GM12892 (cell line): ENCODE measurements at regions not wholly inside any gene's neighbourhood (a gene's known extent, or its start where the extent isn't known, plus 50 kb on each side); places are given as distances from the start of the nearest gene placed in this dataset.
"Not testable (repeated sequence)": the region's sequence is repeated elsewhere in the genome, so short reads cannot be mapped to it uniquely, and the experiment has no call there.

Source experiments
- DNase-seq: peaks from one replicate; pipeline ENCODE4 v3.0.0; 2011; ENCODE audit not compliant: insufficient read length
- FAIRE-seq: peaks from 2 replicates; lab custom pipeline; 2011; peaks lifted over from hg19 to GRCh38; lab: Jason Lieb, UNC
- POLR2A ChIP-seq: IDR thresholded peaks from 2 replicates; pipeline ENCODE4 v1.6.1; 2011; ENCODE audit warnings: low read depth, low read length, control low read depth
- POLR2AphosphoS5 ChIP-seq: IDR thresholded peaks from 2 replicates; pipeline ENCODE4 v1.6.1; 2011; ENCODE audit warnings: low read depth, low read length, control low read depth
- TAF1 ChIP-seq: IDR thresholded peaks from 2 replicates; pipeline ENCODE4 v1.6.1; 2011; ENCODE audit warnings: low read depth, mild to moderate bottlenecking, control low read depth, low read length, borderline replicate concordance

DNA sequence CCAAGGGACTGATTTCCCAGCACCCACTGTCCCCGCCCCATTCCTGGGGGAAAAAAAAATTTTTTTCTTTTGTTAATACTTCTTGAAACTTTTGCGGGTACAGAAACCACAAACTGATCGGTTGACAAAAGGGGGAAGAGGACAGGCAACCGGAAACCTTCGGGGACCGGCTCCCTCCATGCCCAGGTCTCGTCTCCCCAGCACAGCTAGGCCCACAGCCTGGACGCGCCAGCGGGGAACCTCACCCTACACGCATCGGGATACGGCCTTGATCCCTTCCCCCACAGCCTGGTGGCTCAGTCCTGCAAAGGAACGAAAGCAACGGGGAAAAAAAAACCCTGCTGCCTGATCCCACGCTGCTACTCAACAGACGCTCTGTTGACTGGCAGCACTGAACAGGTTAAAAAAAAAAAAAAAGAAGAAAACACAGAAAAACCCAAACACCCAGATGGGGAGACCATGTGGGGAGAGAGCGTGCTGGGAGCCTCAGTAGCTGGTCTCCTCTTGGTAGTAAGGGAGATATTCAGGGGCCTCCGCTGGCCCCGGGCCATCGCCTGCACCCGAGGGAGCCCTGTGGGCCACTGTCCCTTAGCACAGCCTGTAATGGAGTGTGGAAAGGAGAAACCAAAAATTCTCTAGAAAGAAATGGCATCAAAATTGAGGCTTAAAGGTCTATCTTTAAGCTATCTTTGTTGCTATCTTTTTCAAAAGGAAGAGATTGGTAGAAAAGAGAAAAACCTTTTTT, 185.7 kb downstream of the POTEC start:
- not testable (repeated sequence) for FAIRE-seq, DNase-seq

DNA sequence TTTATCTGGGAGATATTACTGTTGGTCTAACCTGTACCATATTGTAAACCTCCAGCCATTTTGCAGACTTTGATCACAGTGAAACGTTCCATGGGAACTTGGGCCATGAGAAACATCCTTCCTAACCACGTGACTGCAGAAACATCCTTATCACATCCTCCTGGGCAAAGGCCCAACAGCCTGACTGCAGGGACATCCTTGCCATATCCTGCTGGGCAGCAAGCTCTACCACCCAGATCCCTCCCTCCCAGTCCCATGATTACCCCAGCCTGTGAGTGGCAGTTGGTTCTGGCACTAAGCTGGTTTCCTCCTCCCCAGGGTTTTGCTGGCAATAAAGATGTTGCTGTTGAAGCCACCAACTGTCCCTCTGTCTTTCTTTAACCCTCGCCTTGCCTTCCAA, 201.2 kb downstream of the POTEC start:
- not testable (repeated sequence) for FAIRE-seq, DNase-seq

DNA sequence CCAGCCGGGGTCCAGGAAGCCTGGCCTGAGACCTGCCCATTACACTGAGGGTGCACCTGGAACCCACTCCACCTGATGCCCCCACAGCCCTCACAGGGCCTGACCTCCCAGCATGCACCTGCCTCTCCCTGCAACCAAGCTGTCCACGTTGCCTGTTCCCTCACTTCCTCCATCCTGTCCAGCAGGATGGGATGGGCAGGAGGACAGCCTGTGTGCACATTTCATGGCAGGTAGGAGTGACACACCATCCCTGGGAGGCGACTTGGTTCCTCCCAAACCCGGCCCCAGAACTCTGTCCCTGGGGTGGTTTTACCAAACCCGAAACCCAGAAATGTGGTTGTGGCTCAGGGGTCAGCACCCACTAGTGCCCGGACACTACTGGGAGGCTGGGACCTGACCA, 203.8 kb upstream of the ZNF519 start:
- FAIRE-seq = not testable (repeated sequence)

DNA sequence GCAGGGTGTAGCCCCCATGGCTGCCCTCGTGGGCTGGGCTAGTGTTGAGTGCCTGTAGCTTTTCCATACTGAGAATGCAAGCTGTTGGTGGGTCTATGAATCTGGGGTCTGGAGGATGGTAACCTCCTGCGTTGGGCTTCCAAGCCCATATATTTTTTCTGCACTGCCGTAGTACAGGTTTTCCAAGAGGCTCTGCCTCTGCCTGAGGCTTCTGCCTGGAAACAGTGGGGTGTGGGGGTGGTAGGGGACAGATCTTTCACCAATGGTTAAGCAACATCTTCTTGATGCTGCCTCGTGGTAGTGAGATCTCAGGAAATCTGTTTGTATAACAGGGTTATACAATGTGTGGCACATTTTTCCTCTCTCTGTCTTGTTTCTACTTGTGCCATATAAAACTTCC, 189.0 kb upstream of the ZNF519 start:
- not testable (repeated sequence) for FAIRE-seq, DNase-seq

More for the DNA sequence above, 203.8 kb upstream of the ZNF519 start:
- DNase-seq = not testable (repeated sequence)

DNA sequence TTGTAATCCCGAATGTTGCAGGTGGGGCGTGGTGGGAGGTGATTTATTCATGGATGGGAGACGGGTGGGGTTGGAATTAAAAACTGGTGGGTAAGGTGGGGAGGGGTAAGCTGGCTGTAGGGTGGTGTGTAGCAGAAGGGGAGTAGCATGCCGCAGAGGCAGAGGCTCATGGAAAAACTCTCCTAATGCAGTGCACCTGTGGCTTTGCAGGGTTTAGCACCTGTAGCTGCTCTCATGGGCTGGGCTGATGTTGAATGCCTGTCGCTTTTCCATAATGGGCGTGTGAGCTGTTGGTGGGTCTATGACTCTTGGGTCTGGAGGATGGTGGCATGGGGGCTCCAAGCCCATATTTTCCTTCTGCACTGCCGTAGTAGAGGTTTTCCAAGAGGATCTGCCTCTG, 169.0 kb upstream of the ZNF519 start:
- FAIRE-seq, DNase-seq: not testable (repeated sequence)

DNA sequence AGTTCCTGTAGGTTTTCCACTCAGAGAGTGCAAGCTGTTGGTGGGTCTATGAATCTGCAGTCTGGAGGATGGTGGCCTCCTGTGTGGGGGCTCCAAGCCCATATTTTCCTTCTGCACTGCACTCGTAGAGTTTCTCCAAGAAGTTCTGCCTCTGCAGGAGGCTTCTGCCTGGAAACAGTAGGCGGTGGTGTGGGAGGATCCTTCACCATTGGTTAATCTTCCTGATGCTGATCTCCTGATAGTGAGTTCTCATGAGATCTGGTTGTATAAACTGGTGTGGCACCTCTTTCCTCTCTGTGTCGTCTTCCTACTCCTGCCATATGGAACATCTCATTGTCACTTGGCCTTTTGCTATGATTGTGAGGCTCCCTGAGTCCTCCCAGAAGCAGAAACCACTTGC, 162.8 kb upstream of the ZNF519 start:
- DNase-seq, FAIRE-seq: not testable (repeated sequence)

DNA sequence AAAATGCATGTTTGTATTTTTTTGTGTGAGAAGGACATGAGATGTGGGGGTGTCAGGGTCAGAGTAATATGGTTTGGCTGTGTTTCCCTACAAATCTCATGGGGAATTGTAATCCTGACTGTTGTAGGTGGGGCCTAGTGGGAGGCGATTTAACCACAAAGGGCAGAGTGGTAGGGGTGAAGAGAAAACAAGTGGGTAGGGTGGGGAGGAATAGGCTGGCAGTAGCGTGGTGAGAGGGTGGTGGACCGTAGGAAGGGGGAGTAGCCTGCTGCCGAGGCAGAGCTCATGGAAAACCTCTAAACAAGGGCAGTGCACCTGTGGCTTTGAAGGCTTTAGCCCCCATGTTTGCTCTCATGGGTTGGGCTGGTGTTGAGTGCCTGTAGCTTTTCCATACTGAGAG, 152.8 kb upstream of the ZNF519 start:
- DNase-seq (no peak), FAIRE-seq (no peak)
- TF ChIP-seq TAF1 (no peak), POLR2A (no peak), POLR2AphosphoS5 (no peak)

DNA sequence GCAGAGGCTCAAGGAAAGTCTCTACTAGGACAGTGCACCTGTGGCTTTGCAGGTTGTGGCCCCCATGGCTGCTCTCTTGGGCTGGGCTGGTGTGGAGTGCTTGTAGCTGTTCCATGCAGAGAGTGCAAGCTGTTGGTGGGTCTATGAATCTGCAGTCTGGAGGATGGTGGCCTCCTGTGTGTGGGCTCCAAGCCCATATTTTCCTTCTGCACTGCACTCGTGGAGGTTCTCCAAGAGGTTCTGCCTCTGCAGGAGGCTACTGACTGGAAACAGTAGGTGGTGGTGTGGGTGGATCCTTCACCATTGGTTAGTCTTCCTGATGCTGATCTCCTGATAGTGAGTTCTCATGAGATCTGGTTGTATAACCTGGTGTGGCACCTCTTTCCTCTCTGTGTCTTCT, 143.2 kb upstream of the ZNF519 start:
- not testable (repeated sequence) for FAIRE-seq, DNase-seq

DNA sequence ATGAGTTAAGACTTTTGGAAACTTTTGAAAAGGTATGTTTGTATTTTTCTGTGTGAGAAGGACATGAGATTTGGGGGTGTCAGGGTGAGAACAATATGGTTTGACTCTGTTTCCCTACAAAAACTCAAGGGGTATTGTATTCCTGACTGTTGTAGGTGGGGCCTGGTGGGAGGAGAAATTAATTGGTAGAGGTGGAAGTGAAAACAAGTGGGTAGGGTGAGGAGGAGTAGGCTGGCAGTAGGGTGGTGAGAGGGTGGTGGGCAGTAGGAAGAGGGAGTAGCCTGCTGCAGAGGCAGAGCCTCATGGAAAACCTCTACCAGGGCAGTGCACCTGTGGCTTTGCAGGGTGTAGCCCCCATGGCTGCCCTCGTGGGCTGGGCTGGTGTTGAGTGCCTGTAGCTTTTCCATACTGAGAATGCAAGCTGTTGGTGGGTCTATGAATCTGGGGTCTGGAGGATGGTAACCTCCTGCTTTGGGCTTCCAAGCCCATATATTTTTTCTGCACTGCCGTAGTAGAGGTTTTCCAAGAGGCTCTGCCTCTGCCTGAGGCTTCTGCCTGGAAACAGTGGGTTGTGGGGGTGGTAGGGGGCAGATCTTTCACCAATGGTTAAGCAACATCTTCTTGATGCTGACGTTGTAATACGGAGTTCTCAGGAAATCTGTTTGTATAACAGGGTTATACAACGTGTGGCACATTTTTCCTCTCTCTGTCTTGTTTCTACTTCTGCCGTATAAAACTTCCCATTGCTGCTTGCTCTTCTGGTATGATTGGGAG, 133.6 kb upstream of the ZNF519 start:
- DNase-seq, FAIRE-seq: not testable (repeated sequence)

DNA sequence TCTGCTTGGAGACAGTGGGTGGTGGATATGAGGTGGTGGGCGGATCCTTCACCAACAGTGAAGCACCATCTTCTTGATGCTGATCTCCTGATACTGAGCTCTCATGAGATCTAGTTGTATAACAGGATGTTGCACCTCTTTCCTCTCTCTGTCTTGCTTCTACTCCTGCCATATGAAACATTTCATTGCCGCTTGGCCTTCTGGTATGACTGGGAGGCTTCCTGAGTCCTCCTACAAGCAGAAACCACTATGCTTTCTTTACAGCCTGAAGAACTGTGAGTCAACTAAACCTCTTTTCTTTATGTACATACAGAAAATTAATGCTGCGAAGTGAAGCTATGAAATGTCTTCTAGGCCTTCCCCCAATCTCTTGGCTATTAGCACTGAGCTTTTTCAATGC, 130.6 kb upstream of the ZNF519 start:
- DNase-seq, FAIRE-seq: not testable (repeated sequence)

DNA sequence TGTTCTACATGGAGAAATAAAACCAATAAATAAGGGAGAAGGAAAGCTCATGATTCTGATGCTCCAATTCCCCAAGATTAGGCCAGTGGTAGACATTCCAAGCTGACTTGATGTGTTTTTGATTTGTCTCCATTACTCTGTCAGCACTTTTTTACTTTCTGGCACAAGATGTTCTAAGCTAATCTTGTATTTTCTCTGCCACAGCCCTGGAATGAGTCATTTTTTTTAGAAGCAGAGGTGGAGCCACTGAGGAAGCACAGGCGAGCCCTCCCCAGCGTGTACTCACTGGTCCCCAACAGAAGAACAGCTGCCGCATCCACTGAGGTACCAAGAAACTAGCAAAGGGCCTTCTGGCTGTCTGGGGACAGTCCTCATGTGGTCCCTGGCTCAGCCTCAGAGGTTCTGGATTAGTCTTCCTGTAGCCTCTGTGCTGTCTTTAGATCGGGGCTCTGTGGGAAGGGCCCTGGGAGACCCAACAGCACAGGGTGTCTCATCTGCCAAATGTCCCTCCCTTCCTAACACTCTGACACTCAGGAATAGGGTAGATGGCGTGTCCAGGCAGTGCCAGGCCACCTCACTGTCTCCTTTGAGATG, 117.9 kb upstream of the ZNF519 start:
- not testable (repeated sequence) for DNase-seq, FAIRE-seq

DNA sequence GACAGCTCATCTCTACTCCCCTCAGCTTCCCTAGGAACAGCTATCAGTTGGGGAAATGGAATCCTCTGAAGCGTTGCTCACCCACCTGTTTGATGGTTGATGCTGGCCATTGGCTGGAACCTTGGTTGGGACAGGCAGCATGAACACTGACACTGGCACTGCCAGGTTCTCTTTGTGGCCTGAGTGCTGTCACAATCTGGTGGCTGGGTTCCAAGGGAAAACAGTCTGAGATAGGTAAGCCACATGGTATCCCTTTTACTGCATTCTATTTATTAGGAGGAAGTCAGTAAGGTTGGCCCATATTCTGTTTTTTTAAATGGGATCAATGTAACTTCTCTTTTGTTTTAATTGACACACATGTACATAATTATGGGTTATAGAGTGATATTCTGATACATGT, 107.0 kb upstream of the ZNF519 start:
- DNase-seq, FAIRE-seq: not testable (repeated sequence)

DNA sequence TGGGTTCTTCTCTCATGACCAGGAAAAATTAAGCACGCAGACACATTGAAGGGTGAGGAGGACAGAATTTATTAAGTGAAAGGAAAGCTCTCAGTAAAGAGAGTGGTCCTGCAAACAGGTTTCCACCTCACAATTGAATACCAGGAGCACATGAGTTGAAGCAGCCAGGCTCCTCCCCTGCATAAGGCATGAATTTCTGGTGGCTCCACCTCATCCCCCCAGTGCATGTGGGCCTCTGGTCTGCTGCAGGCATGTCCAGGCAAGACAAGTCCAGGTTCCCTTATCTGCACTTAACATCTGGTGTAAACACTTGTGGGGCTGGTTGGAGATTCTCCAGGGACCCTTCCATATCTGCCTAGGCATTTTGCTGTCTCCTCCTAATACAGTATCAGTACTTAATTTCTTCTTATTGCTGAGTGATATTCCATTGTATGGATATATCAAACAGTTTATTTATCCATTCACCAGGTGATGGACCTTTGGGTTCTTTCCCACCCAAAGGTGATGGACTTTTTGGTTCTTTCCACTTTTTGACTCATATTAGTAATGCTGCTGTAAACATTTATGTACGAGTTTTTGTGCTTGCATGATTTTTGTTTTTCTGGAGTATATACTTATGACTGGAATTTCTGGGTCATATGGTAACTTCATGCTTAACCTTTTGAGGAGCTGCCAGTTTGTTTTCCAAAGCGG, 104.3 kb upstream of the ZNF519 start:
- not testable (repeated sequence) for FAIRE-seq, DNase-seq

DNA sequence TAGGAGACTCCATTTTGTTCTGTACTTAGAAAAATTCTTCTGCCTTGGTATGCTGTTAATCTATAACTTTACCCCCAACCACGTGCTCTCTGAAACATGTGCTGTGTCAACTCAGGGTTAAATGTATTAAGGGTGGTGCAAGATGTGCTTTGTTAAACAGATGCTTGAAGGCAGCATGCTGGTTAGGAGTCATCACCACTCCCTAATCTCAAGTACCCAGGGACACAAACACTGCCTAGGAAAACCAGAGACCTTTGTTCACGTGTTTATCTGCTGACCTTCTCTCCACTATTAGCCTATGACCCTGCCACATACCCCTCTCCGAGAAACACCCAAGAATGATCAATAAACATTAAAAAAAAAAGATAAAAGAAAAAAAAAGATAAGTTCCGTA, 93.0 kb upstream of the ZNF519 start:
- not testable (repeated sequence) for DNase-seq, FAIRE-seq

DNA sequence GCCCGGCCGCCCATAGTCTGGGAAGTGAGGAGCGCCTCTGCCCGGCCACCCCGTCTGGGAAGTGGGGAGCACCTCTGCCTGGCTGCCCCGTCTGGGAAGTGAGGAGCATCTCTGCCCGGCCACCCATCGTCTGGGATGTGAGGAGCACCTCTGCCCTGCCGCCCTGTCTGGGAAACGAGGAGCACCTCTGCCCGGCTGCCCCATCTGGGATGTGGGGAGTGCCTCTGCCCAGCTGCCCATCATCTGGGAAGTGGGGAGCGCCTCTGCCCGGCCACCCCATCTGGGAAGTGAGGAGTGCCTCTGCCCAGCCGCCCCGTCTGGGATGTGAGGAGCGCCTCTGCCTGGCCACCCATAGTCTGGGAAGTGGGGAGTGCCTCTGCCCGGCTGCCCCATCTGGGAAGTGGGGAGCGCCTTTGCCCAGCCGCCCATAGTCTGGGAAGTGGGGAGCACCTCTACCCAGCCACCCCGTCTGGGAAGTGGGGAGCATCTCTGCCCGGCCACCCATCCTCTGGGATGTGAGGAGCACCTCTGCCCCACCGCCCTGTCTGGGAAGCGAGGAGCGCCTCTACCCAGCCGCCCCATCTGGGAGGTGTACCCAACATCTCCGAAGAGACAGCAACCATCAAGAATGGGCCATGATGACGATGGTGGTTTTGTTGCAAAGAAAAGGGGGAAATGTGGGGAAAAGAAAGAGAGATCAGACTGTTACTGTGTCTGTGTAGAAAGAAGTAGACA, 92.5 kb upstream of the ZNF519 start:
- DNase-seq, FAIRE-seq: not testable (repeated sequence)

DNA sequence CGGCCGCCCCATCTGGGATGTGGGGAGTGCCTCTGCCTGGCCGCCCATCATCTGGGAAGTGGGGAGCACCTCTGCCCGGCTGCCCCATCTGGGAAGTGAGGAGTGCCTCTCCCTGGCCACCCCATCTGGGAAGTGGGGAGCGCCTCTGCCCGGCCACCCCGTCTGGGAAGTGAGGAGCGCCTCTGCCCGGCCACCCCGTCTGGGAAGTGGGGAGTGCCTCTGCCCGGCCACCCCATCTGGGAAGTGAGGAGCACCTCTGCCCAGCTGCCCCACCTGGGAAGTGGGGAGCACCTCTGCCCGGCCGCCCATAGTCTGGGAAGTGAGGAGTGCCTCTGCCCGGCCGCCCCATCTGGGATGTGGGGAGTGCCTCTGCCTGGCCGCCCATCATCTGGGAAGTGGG, 91.7 kb upstream of the ZNF519 start:
- not testable (repeated sequence) for FAIRE-seq, DNase-seq

DNA sequence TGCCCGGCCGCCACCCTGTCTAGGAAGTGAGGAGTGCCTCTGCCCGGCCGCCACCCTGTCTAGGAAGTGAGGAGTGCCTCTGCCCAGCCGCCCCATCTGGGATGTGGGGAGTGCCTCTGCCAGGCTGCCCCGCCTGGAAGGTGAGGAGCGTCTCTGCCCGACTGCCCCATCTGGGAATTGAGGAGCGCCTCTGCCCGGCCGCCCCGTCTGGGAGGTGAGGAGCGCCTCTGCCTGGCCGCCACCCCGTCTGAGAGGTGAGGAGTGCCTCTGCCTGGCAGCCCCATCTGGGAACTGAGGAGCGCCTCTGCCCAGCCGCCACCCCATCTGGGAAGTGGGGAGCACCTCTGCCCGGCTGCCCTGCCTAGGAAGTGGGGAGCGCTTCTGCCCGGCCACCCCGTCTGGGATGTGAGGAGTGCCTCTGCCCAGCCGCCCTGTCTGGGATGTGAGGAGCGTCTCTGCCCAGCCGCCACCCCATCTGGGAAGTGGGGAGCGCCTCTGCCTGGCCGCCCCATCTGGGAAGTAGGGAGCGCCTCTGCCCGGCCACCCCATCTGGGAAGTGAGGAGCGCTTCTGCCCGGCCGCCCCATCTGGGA, 91.1 kb upstream of the ZNF519 start:
- not testable (repeated sequence) for DNase-seq, FAIRE-seq
